Sigmoid colon (tissue), 6 donors: ENCODE measurements at regions not wholly inside any gene's neighbourhood (a gene's known extent, or its start where the extent isn't known, plus 50 kb on each side); places are given as distances from the start of the nearest gene placed in this dataset.

Experiments used
- DNase-seq: peaks from one replicate; pipeline ENCODE4 v3.0.0-alpha.2; 2019
- H3K27ac ChIP-seq, 4 donors: fragments of 200-600 bp; sonication (generic); one replicate each; pipeline ENCODE4 v1.5.1; 2016 to 2019; ENCODE audit warnings: mild to moderate bottlenecking in 1 of 4
- H3K27me3 ChIP-seq, 3 donors: fragments of 200-600 bp; sonication (generic); one replicate each; pipeline ENCODE4 v1.5.1; 2019; ENCODE audit warnings: mild to moderate bottlenecking in 1 of 3
- H3K36me3 ChIP-seq, 4 donors: fragments of 200-600 bp; sonication (generic); one replicate each; pipeline ENCODE4 v1.5.1; 2016 to 2019
- H3K4me1 ChIP-seq, 4 donors: fragments of 200-600 bp; sonication (generic); one replicate each; pipeline ENCODE4 v1.5.1; 2017 to 2019
- H3K4me3 ChIP-seq, 4 donors: fragments of 200-600 bp; sonication (generic); one replicate each; pipeline ENCODE4 v1.5.1; 2017 to 2019; ENCODE audit warnings: mild to moderate bottlenecking in 2 of 4, moderate library complexity in 1 of 4
- H3K9me3 ChIP-seq, 4 donors: fragments of 200-600 bp in 3 of 4; sonication (generic) in 3 of 4; one replicate each; pipeline versions ENCODE4 v1.5.1 to v1.6.1; 2013 to 2019
- CTCF ChIP-seq, 4 experiments: fragments of 450-650 bp in 3 of 4; fragments of 200-600 bp in 1 of 4; IDR thresholded peaks; one replicate each; pipeline ENCODE4 v1.5.1; 2016 to 2019; ENCODE audit warnings: antibody characterized with exemption in 4 of 4, mild to moderate bottlenecking in 3 of 4, moderate library complexity in 2 of 4
- EP300 ChIP-seq, 4 donors: sonication (generic); formaldehyde crosslinking; IDR thresholded peaks; one replicate each; pipeline ENCODE4 v1.6.1; 2017; ENCODE audit warnings: antibody characterized with exemption in 4 of 4
- POLR2A ChIP-seq, 2 donors: fragments of 450-650 bp; IDR thresholded peaks; one replicate each; pipeline ENCODE4 v1.6.1; 2016; ENCODE audit warnings: antibody characterized with exemption in 2 of 2, mild to moderate bottlenecking in 2 of 2, moderate library complexity in 2 of 2
- POLR2AphosphoS5 ChIP-seq, 4 donors: sonication (generic); formaldehyde crosslinking; IDR thresholded peaks; one replicate each; pipeline ENCODE4 v1.6.1; 2017; ENCODE audit warnings: antibody characterized with exemption in 4 of 4
- WGBS, 2 donors: extraction: QIAGEN DNeasy Blood & Tissue Kit; methylation state at CpG; one replicate each; pipeline ENCODE4 v1.1.7; 2013; 5-methylcytosine and 5-hydroxymethylcytosine counted together
- intact Hi-C: fragments of 100-400 bp; cut with DNase I; formaldehyde crosslinking; loops from one replicate; pipeline ENCODE4 v1.15.1; 2023
- donor health status: healthy with polysubstance abuse.
- donor health status: healthy.

DNA sequence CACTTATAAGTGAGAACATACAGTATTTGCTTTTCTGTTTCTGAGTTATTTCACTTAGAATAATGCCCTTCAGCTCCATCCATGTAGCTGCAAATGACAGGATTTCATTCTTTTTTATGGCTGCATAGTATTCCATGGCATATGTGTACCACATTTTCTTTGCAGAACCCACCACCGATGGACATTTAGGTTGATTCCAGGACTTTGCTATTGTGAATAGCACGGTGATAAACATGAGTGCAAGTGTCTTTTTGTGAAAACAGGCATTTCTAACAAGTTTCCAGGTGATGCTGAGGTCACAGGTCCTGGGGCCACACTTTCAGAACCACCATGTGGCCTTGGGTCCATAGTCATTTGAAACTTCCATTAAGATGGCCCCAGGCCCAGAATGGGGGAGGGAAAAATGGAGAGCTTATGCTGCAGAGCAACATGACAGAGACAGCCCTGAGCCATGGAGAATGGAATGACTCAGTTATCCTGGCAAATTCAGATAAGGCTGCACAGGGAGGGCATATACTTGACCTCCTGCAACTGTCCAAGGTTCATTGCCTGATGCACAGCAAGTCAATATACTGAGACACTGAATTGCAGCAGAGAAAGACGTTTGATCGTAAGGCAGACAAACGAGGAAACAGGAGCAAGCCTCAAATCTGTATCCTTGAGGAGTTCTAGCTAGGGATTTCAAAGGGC is 248.0 kb upstream of the GALNT17 start:
- 54 to 67% methylated on average over 5 of the region's 5 CpGs for WGBS, 2 donors
- TF ChIP-seq POLR2A (IDR thresholded peaks at IDR 0.05) (no peak), CTCF (IDR thresholded peaks at IDR 0.05) (no peak), POLR2AphosphoS5 (IDR thresholded peaks at IDR 0.05) (no peak), EP300 (IDR thresholded peaks at IDR 0.05) (no peak)
- Histone ChIP-seq H3K27me3 (no peaks in the 10 kb centered on the region), H3K27ac (no peak overlapping the region), H3K36me3 (no peaks in the 10 kb centered on the region), H3K4me3 (no peak overlapping the region), H3K9me3 (peaks cover 0 to 5% (median 1%) of the 10 kb centered on the region in 4 donors), H3K4me1 (no peaks in the 10 kb centered on the region)
- DNase-seq, result no peak
- intact Hi-C loops, result no loop called here

DNA sequence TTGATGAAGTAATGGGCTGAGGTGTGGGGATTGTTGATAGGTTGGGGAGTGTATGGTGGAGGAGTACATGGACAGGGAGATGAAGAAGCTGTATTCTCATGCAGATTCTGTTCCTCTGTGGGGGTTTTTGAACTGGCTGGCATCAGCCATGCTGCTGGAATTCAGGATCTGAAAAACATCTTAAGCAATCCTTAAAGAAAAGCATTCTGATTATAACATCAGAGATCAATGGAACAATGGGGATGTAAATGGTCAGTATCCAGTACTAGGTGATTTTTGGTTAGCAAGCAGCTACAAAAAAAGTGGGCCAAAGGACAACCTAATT is 247.5 kb upstream of the GALNT17 start:
- Histone ChIP-seq H3K4me3 (no peak overlapping the region), H3K27ac (no peak overlapping the region), H3K36me3 (no peaks in the 10 kb centered on the region), H3K27me3 (no peaks in the 10 kb centered on the region), H3K4me1 (no peaks in the 10 kb centered on the region), H3K9me3 (peaks cover 0 to 5% (median 1%) of the 10 kb centered on the region in 4 donors)
- TF ChIP-seq POLR2A (IDR thresholded peaks at IDR 0.05) (no peak), POLR2AphosphoS5 (IDR thresholded peaks at IDR 0.05) (no peak), CTCF (IDR thresholded peaks at IDR 0.05) (no peak), EP300 (IDR thresholded peaks at IDR 0.05) (no peak)
- no peak for DNase-seq
- intact Hi-C loops, result no loop called here

DNA sequence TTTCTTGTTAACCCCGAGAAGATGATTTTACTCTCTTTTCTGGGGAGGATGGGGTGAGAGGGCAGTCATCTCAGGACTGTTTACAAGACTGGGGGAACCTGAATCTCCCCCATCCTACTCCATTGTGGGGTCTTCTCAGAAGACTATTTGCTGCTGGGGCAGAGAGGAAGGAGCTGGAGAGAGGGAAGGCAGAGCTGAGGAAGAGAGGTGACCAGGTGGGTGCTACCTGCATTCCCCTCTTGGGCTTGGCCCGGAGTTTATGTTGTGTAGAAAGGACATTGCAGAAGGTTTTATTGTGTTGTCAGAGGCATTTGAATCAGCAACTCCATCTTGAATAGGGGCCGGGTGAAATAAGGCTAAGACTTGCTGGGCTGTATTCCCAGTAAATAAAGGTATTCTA is 247.1 kb upstream of the GALNT17 start:
- Histone ChIP-seq H3K36me3 (no peaks in the 10 kb centered on the region), H3K4me1 (no peaks in the 10 kb centered on the region), H3K9me3 (peaks cover 0 to 5% (median 1%) of the 10 kb centered on the region in 4 donors), H3K4me3 (no peak overlapping the region), H3K27me3 (no peaks in the 10 kb centered on the region), H3K27ac (no peak overlapping the region)
- intact Hi-C loops, result no loop called here
- no peak for DNase-seq
- TF ChIP-seq POLR2AphosphoS5 (IDR thresholded peaks at IDR 0.05) (no peak), POLR2A (IDR thresholded peaks at IDR 0.05) (no peak), EP300 (IDR thresholded peaks at IDR 0.05) (no peak), CTCF (IDR thresholded peaks at IDR 0.05) (no peak)
- 40 to 66% methylated on average over 3 of the region's 3 CpGs for WGBS, 2 donors

DNA sequence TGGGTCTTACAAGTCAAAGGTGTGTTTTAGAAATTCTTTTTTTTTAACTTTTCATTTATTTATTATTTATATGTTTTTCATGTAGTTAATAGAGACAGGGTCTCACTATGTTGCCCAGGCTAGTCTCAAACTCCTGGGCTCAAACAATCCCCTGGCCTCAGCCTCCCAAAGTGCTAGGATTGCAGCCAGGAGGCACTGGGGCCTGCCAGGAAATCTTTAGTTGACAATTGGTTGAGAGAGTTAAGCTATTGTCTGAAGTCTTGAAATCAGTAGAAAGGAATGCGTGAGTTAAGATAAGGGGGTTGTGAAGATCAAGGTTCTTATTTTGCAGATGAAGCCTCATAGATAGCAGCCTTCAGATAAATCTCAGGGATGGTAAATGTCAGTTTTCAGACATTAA is 245.4 kb upstream of the GALNT17 start:
- no peak for DNase-seq
- Histone ChIP-seq H3K27me3 (no peaks in the 10 kb centered on the region), H3K4me1 (no peaks in the 10 kb centered on the region), H3K4me3 (no peak overlapping the region), H3K27ac (no peak overlapping the region), H3K36me3 (no peaks in the 10 kb centered on the region), H3K9me3 (peaks cover 0 to 11% (median 2%) of the 10 kb centered on the region in 4 donors)
- intact Hi-C loops, result no loop called here
- WGBS, 2 donors, result 28 to 52% methylated on average over 1 of the region's 1 CpG
- TF ChIP-seq CTCF (IDR thresholded peaks at IDR 0.05), result no peak
- no peak for TF ChIP-seq EP300 (IDR thresholded peaks at IDR 0.05)
- no peak for TF ChIP-seq POLR2A (IDR thresholded peaks at IDR 0.05)
- no peak for TF ChIP-seq POLR2AphosphoS5 (IDR thresholded peaks at IDR 0.05)

DNA sequence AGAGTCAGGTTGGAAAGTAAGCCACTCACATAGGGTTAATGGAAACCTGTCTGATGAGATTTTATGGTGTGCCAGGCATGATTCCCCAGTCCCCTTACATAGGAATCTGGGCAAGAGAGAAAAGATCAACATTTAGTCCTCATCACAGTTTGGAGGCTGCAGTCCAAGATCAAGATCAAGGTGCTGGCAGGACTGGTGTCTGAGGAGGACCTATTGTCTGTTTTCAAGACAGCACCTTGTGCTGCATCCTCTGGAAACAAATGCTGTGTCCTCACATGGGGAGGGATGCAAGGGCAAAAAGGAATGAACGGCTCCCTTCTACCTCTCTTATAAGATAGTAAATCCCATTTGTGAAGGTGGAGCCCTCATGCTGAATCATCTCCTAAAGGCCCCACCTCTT is 244.8 kb upstream of the GALNT17 start:
- TF ChIP-seq POLR2AphosphoS5 (IDR thresholded peaks at IDR 0.05) (no peak), CTCF (IDR thresholded peaks at IDR 0.05) (no peak), EP300 (IDR thresholded peaks at IDR 0.05) (no peak), POLR2A (IDR thresholded peaks at IDR 0.05) (no peak)

More for the DNA sequence above, 244.8 kb upstream of the GALNT17 start:
- Histone ChIP-seq H3K4me1 (no peaks in the 10 kb centered on the region), H3K36me3 (no peaks in the 10 kb centered on the region), H3K4me3 (no peak overlapping the region), H3K9me3 (peaks cover 0 to 11% (median 2%) of the 10 kb centered on the region in 4 donors), H3K27me3 (no peaks in the 10 kb centered on the region), H3K27ac (no peak overlapping the region)
- 38 to 71% methylated on average over 1 of the region's 1 CpG for WGBS, 2 donors
- intact Hi-C loops, result no loop called here
- DNase-seq, result no peak
